Glutamatergic neuron (in vitro differentiated cells): ENCODE measurements at regions not wholly inside any gene's neighbourhood (a gene's known extent, or its start where the extent isn't known, plus 50 kb on each side); places are given as distances from the start of the nearest gene placed in this dataset.

Experiments used
- DNase-seq: peaks from one replicate; pipeline ENCODE4 v3.0.0; 2022
- H3K27ac Mint-ChIP-seq: one replicate; pipeline ENCODE4 v1.8.0; 2020; ENCODE audit warnings: mild to moderate bottlenecking, mixed read lengths, inconsistent platforms; ENCODE audit not compliant: unreplicated experiment
- H3K27me3 Mint-ChIP-seq: one replicate; pipeline ENCODE4 v1.8.0; 2020; ENCODE audit warnings: mild to moderate bottlenecking, moderate library complexity, mixed read lengths, inconsistent platforms; ENCODE audit not compliant: unreplicated experiment
- H3K36me3 Mint-ChIP-seq: one replicate; pipeline ENCODE4 v1.8.0; 2020; ENCODE audit warnings: mild to moderate bottlenecking, mixed read lengths, inconsistent platforms; ENCODE audit not compliant: unreplicated experiment
- H3K4me1 Mint-ChIP-seq: one replicate; pipeline ENCODE4 v1.8.0; 2020; ENCODE audit warnings: mild to moderate bottlenecking, low read depth, mixed read lengths, inconsistent platforms; ENCODE audit not compliant: unreplicated experiment
- H3K4me3 Mint-ChIP-seq: one replicate; pipeline ENCODE4 v1.8.0; 2020; ENCODE audit warnings: mild to moderate bottlenecking, mixed read lengths, inconsistent platforms; ENCODE audit not compliant: unreplicated experiment
- H3K9me3 Mint-ChIP-seq: one replicate; pipeline ENCODE4 v1.8.0; 2020; ENCODE audit warnings: mild to moderate bottlenecking, moderate library complexity, mixed read lengths, inconsistent platforms; ENCODE audit not compliant: unreplicated experiment
- TF ChIP-seq, protein P1 (sequence below): fragments of 200-600 bp; sonication (generic); IDR thresholded peaks from one replicate; pipeline ENCODE4 v1.5.0; 2021; ENCODE audit not compliant: partially characterized antibody, unreplicated experiment

DNA sequence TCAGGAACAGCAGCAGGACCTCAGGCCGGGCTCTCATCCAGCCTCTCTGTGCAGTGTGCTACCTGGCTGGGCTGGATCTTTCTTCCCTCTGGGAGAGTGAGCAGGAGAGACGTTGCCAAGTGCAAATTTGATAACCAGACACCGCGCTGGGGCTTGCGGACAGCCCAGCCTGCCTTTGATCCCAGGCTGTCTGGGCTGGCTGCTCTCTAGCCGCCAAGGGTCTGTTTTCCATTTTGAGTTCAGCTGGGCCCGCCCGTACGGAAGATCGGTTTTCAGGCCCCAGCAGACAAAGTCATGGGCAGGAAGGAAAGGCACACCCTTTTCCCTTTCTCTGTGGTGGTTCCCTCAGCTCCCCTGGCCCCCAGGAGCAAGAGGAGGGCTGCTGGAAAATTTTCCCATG is 90.2 kb downstream of the CPZ start:
- Mint-ChIP-seq H3K27ac (no peak overlapping the region), H3K4me1 (no peaks in the 10 kb centered on the region), H3K9me3 (peaks cover 10% of the 10 kb centered on the region), H3K27me3 (peaks cover 19% of the 10 kb centered on the region), H3K4me3 (no peak overlapping the region), H3K36me3 (no peaks in the 10 kb centered on the region)
- TF ChIP-seq, protein P1, sequence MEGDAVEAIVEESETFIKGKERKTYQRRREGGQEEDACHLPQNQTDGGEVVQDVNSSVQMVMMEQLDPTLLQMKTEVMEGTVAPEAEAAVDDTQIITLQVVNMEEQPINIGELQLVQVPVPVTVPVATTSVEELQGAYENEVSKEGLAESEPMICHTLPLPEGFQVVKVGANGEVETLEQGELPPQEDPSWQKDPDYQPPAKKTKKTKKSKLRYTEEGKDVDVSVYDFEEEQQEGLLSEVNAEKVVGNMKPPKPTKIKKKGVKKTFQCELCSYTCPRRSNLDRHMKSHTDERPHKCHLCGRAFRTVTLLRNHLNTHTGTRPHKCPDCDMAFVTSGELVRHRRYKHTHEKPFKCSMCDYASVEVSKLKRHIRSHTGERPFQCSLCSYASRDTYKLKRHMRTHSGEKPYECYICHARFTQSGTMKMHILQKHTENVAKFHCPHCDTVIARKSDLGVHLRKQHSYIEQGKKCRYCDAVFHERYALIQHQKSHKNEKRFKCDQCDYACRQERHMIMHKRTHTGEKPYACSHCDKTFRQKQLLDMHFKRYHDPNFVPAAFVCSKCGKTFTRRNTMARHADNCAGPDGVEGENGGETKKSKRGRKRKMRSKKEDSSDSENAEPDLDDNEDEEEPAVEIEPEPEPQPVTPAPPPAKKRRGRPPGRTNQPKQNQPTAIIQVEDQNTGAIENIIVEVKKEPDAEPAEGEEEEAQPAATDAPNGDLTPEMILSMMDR: no peak
- no peak for DNase-seq

DNA sequence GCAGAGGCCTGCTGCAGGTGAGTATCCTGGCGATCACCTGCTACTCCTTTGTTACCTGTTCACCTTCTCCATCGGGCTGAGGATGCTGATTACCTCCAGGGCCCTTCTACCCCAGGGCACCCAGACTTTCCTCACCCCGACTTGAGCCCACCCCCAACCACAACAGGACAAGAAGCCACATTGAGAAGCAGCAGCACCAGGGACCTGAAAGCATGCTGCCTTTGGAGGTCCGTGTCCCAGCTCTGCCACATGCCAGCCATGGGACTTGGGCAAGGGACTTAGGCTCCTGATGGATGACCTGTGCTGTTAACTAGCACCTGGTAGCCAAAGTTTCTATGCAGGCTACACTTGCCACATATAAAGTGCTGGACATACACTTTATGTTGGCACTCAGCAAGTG is 89.7 kb downstream of the CPZ start:
- Mint-ChIP-seq H3K4me1 (no peaks in the 10 kb centered on the region), H3K9me3 (peaks cover 10% of the 10 kb centered on the region), H3K27ac (no peak overlapping the region), H3K36me3 (no peaks in the 10 kb centered on the region), H3K27me3 (peaks cover 16% of the 10 kb centered on the region), H3K4me3 (no peak overlapping the region)
- TF ChIP-seq, protein P1: no peak
- no peak for DNase-seq

DNA sequence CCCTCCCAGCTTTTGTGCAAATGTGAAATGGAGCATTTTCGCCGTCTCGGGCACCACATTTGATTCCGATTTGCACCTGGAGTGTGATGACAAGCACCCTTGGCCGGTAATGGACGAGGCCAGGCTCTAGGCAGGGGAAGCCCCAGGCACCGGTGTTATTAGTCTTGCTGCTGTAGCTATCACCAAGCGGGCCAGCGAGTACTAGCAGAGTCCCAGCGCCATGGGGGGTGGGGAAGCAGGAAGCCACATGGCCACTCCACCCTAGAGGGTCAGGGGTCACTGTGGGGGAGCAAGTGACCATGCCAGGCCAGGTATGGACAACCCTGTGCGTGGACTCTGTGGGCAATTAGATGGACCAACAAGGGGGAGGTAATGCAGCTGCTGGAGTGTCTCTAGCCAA is 88.8 kb downstream of the CPZ start:
- TF ChIP-seq, protein P1: no peak
- H3K27me3 Mint-ChIP-seq: peaks cover 12% of the 10 kb centered on the region

DNA sequence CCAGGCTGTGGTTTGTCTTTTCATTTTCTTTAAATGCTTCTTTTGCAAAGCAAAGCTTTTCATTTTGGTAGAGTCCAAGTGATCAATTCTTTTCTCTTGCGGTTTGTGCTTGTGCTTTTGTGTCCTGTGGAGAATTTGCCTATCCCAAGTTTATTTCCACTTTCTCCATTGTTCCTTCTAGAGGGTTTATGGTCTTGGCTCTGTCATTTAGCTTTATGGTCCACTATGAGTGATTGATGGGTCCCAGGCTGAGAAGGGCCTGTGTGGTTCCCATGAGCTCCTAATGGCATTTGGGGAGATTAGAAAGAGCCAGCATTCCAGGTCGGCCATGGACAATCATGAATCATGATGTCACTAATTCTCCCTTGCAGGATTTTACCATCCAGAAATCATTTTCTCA is 86.5 kb downstream of the CPZ start:
- Mint-ChIP-seq H3K9me3 (peaks cover 3% of the 10 kb centered on the region), H3K27me3 (peaks cover 15% of the 10 kb centered on the region), H3K4me1 (no peaks in the 10 kb centered on the region), H3K27ac (no peak overlapping the region), H3K4me3 (no peak overlapping the region), H3K36me3 (peaks cover 5% of the 10 kb centered on the region)
- TF ChIP-seq, protein P1: no peak
- DNase-seq: no peak

More for the DNA sequence above, 88.8 kb downstream of the CPZ start:
- no peak for DNase-seq
- Mint-ChIP-seq H3K4me1 (no peaks in the 10 kb centered on the region), H3K27ac (no peak overlapping the region), H3K4me3 (no peak overlapping the region), H3K9me3 (peaks cover 3% of the 10 kb centered on the region), H3K36me3 (no peaks in the 10 kb centered on the region)

DNA sequence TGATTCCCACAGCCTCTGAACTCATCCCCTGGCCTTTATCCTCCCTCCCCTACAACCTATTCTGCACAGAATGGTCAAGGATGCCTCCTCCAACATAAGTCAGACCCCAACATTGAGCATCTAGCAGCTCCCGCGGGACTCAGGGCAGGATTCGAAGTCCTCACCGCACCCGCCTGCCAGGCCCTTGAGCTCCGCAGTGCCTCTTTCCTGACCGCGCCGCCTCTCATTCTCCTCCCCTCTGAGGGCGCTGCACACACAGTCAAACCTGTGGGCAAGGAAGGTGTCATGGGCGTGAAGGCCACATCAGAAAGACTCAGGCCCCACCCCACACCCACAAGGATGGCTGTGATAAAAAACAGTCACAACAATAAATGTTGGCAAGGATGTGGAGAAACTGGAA is 84.1 kb downstream of the CPZ start:
- H3K9me3 Mint-ChIP-seq: peaks cover 3% of the 10 kb centered on the region
- H3K36me3 Mint-ChIP-seq: peaks cover 5% of the 10 kb centered on the region
- H3K4me3 Mint-ChIP-seq: no peak overlapping the region
- DNase-seq: no peak
- no peak overlapping the region for H3K27ac Mint-ChIP-seq
- TF ChIP-seq, protein P1: no peak
- H3K27me3 Mint-ChIP-seq: peaks cover 17% of the 10 kb centered on the region
- H3K4me1 Mint-ChIP-seq: no peaks in the 10 kb centered on the region
